SK-MEL-5 (cell line): ENCODE measurements at regions not wholly inside any gene's neighbourhood (a gene's known extent, or its start where the extent isn't known, plus 50 kb on each side); places are given as distances from the start of the nearest gene placed in this dataset.
"Not testable (repeated sequence)": the region's sequence is repeated elsewhere in the genome, so short reads cannot be mapped to it uniquely, and the experiment has no call there.

Experiments
- DNase-seq: peaks from one replicate; pipeline ENCODE4 v3.0.0-alpha.2; 2016; ENCODE audit warnings: low read depth, low spot score
- in situ Hi-C: cut with HindIII; loops from 2 replicates; pipeline ENCODE4 v1.10.0; 2016; ENCODE audit warnings: low sequenced_read_pairs, high pct_unique_total_duplicates, low pct_unique_long_range_greater_than_20kb

DNA sequence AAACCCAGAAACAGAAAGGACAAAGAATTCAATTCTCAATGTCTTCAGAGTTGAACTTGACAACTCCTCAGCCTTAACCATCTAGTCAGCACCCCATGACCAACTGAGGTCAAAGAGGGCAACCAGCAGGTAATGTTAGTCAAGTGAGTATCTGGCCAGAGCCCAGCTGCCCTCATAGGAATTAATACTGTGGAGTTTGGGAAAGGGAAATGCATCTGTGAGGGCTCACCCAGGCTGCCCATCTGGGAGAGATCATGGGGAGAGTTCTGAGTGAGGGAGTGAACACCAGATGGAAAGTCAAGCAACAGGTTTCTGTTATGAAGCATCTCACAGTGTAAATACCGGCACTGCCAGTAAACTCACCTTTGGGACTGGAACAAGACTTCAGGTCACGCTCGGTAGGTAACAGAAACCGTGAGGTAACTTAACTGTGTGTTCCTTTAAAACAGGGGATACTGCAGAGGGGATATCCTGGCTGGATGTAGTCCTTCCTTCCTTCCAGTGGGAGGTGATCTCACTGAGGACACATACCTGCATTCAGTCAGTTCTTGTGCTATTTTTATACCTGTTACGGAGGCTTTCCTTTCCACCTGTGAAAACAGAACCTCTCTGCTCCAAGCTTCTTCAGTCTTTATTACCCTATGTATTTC is 94.4 kb downstream of the DAD1 start:
- in situ Hi-C loops: no loop called here

DNA sequence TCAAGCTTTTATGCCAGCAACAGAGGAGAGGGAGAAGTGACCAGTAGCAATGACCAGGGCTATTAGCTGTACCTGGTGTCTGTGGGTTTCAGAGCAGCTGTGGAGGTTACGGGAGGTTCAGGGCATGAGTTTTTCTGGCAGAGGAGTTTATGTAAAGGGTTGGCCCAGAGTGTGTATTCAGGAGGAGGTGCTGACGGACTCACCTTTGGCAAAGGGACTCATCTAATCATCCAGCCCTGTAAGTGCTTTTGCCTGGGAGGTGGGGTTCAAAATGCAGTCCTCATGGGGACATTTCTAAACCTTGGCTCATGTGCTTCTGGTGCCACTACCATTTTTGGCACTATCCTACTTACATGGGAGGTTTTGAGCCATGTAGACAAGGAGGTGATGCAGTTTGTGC is 95.3 kb downstream of the DAD1 start:
- DNase-seq: no peak
- in situ Hi-C loops: no loop called here

More for the DNA sequence above, 94.4 kb downstream of the DAD1 start:
- DNase-seq: no peak

DNA sequence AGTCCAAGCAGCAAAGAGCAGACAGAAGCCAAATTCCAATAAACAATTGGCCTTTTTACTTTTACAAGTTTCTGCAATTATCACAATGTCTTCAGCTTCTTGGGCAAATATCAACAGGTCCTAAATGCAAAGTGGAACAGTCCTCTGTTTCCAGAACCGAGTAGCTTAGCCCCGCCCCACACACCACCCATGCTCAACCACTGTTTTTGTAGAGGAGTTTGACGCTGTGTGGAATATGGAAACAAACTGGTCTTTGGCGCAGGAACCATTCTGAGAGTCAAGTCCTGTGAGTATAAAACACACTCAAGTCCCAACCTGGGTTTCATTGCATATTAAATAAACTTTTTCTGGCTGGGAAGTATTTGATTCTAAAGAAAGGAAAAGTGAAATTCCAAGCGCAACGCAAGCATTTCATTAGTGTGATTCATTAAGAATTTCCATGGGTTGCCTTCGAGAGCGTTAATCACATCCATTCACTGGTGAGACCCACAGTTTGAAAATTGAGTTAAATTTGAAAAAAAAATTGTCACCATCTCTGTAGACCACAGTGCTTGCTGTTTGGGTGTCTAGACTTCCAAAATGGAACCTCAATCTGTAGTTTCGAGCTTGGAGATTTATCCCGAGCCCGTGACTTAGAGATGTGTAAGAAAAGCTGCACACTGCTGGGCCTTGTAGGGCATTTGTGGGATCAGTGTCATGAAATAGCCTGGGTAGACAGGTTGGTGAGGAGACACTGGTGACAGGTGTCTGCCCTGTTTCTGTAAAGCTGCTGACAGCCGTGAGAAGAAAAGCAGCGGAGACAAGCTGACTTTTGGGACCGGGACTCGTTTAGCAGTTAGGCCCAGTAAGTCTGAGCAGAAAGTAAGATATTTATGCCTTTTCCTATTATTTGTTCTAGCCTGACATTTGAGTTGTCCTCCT is 96.1 kb downstream of the DAD1 start:
- in situ Hi-C loops: no loop called here
- no peak for DNase-seq

DNA sequence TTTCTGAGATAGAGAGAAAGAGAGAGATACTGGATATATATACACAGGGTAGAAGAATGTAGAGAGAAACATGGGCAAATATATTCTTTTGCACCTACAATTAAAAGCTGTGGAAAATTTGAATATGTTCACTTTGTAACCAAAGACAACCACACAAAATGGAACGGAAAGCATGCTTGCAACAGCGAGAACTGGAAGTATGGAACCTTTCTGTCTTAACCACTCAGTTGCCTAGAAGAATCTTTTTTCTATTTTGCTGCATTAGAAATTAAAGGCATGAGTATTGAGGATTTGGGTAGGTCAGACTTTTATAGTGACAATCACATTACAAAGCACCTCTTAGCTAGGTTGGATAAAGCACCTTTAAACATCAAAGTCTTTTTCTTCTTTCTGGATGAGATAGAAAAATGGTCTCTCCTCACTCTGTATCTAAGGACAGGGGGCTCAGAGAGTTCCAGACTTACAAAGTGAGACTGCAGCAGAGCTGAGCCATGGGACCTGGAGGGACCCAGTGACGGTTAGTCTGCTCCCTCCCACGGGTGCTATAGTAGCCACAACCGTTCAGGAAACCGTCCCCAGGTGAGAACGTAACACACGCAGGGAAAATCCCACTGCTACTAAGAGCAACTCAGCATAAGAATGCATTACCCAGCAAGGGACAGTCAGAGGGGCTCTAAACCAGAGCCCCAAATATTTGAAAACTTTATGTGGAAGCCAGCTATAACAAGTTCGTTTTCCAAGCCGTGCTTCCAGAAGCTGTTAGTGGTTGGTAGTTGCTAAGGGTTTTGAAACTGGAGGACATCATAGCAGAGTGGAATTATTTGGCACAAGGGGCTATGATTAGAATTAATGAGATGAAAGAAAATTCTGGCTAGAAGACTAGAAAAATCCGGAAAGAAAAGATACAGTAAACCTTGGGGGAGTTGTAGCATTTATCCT is 97.1 kb downstream of the DAD1 start:
- in situ Hi-C loops: no loop called here
- DNase-seq: no peak

DNA sequence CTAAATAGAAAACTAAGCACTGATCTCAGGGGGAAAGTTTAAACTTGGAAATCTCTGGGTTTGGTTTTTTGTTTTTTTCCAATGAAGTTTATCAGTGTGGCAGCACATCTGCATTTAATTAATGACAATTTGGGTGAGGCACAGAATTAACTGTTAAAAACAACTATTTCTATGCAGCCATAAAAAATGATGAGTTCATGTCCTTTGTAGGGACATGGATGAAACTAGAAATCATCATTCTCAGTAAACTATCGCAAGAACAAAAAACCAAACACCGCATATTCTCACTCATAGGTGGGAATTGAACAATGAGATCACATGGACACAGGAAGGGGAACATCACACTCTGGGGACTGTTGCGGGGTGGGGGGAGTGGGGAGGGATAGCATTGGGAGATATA is 98.0 kb downstream of the DAD1 start:
- in situ Hi-C loops, DNase-seq: not testable (repeated sequence)

DNA sequence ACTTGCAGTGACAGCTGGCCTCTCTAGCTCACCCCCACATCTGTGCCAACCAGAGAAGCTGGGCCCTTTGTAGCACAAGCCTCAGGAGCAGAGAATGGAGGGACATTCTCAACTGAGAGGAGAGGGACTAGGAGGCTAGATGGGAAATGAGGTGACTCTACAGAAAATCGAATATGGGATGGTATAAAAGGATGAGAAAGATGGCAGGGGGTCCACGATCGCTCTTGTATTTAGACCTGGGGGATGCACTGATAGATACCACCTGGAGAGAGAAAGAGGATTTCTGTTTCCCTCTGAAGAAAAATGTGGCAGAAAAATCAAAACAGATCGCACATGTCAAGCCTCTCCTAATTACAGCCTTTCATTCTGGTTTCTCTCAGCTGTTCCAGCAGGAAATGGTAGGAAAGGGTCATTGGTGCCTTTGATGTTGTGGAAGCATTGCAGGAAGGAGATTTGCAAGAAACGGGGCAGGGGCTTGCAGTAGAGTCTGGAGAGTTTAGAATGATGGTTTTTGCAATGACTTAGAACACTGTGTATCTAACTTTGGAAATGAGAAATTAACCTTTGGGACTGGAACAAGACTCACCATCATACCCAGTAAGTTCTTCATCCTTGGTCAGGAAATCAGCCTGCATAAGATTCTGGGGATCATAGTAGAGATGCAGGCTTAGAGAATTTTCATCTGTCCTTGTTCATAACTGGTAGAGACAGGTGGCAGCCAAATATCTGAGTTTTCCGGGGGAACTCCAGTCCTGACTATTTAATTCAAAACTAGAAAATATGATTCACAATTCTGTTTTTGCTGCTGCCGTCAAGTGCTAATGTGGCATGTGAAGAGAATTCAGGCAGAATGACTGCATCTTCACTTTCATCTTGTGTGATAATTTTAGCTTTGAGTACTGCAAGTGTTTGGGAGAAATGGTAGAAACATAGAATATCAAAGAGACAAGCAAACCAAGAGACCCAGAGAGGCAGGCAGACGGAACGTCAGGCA is 98.8 kb downstream of the DAD1 start:
- no peak for DNase-seq

DNA sequence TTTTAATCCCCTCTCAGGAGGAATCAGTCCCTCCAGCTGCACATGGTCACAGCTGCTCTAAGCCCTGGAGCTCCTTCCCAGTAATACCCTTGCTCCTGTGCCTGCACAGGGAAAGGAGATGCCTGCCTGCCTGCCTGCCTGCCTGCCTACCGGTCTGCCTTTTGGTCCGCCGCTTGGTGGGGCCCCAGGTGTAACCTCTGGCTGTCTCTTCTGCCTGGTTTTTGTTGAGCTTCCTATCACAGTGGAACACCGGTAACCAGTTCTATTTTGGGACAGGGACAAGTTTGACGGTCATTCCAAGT is 99.8 kb downstream of the DAD1 start:
- DNase-seq: no peak
- in situ Hi-C loops: no loop called here

More for the DNA sequence above, 98.8 kb downstream of the DAD1 start:
- in situ Hi-C loops: no loop called here

DNA sequence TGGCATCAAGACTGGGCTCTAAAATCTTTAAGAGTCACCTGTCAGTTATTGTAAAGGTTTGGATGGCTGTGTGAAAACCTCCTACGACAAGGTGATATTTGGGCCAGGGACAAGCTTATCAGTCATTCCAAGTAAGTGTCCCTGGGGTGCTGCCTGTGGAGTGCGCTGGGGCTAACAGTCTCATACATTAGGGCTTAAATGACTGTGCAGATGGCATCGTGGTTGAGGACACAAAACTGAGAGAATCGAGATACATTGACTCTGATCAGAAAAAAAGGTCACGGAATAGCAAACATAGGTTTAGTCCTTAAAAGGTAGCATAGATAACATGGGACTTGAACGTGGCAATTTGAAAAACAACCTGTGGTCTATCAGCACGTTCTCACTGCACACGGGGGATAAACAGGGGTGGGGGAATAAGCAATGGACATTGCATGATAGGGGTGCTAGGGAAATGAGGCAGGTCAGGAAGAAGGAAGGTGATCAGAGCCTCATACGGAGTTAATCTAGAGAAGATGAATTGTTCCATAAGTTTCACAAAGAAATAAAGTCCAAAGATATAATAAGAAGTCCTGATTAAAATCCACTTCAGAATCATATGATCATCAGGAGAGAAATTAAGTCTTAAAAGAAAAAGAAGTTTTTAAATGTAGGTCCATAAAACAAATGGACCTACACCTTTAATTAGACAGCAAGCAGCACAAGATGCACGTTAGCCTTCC is 100.3 kb downstream of the DAD1 start:
- no peak for DNase-seq
- in situ Hi-C loops: no loop called here

DNA sequence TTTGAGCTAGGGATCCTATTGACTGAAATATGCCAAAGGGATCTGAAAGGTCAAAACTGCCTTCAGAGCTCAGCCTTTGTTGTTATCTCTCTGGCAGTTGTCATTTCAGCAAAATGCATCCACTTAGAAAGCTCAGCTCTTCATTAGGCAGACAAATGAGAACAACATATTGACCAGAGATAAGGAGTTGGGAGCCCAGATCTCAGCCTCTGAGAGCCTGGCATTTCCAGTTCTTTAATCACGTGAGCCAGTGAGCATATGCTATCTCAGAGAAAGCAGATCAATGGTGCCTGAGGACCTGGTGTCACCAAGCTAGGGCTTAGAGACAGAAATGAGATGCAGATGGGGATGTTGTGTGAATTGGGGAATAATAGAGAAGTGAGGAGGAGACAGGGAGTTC is 101.1 kb downstream of the DAD1 start:
- DNase-seq: no peak
- in situ Hi-C loops: no loop called here

DNA sequence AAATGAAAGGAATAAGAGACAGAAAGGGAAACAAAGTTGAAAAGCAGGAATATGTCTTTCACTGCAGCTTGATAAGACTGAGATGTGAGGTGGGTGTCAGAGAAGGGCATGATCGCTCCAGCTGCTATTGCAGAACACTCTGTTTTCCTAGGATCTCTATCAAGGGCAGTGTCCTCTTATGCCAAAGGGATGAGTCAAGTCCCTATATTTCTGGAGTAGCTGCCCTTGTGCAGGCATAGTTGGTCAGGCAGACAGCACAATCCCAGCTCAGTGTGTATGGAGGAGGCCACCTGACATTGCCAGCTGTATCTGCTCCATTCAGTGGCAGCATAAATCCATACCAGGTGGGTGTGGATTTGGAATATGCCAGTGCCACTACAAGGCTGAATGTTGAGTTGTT is 101.6 kb downstream of the DAD1 start:
- no peak for DNase-seq
- in situ Hi-C loops: no loop called here

DNA sequence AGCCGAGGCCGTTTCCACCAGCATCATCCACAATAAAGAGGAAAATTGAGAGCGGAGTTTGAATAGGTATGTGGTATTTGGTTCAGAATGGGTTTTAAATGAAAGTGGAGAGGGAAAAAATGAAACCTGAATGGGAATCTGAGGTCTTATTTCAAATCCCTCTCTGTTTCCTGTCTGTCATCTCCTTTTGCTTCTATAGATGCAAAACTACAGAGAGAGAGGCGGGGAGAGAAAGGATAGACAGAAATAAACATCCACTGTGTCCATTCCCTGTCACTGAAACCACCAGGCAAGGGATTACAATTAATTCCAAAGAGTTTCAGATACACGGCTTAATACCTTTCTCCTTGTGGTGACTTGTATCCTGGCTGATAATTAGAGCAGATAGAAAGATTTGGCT is 102.3 kb downstream of the DAD1 start:
- DNase-seq: no peak
- in situ Hi-C loops: no loop called here

DNA sequence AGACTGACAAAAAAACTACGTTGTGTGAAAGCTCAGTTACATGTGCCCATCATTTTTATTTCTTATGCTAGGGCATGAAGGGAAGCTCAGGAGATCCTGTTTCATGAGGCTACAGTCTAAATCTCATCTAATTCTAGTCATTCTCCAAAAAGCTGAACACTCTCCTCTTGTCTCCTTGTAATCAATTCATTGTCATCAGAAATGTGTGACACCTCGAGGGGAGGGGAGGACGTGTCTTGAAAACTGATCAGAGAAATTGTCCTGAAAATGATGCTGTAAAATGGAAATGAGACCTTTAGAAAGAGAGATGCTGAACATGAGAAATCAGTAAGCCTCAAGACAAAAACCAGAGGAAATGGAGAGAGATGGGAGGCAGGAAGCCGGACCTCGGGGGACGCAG is 103.4 kb downstream of the DAD1 start:
- no peak for DNase-seq
- in situ Hi-C loops: no loop called here

DNA sequence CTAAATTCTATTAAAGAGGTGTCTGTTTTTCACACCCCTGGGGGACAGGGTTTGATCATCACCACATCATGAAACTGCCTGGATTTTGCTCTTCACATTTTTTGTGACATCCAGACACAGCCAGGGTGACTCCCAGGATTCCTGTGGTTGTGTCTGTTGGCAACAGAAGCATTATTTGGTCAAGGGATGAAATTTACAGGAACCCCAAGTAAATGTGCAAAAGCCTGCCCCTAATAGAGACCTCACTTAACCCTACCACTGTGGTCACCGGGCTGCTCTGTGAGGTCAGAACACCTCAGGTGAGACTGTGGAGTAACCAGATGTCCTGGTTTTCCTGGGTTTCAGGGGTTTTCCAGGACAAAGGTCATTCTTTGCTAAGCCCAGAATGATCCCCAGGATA is 103.8 kb downstream of the DAD1 start:
- in situ Hi-C loops: no loop called here
- no peak for DNase-seq

DNA sequence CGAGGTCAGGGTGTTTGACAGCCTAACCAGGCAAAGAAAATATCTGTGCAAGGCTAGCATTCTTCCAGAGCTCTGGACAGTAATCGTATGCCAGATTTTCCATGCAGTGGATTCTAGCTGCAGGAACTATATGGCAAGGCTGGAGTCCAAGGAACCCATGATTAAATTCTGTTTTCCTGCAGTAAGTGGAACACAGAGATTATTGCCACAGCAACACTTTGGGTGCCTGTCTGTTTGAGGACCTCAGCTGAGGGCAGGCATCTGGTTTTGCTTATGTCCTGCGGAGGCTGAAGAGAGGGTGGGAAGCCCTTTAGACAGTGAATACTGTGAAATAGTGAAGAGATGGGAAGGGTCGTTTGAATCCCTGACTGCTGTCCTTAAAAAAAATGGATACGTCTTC is 104.4 kb downstream of the DAD1 start:
- in situ Hi-C loops: no loop called here
- DNase-seq: no peak

DNA sequence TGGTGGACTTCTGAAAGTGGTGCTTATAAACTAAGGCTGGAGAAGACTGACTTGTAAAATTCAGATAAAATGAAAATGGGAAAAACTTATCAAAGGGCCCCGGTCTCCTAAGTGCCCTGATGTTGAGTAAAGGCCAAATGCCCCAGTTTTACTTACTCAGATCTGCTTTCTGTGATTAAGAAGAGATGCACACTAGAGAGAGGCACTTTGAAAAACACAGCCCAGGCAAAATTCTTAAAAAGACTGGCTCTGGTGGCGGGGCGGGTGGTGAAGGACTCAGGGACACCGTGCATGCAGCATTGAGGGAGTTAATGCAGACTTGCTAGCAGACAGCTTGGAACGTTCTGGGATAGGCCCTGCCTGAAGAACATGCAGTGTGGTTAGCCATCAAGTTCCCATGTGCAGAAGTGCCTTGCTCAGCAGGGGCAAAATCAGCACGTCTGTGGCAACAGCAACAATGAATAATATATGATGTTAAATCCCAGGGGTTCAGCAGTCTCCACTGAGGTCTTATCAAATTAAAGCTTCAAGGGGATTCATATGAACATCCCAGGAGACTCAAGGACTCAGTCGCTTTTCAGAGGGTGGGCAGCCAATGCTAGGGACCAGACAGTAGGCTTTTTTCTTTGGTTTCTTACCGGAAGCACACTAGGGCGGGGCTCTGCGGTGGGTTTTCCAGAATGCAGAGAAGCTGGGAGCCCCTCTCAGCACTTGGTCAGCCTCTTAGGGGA is 105.0 kb downstream of the DAD1 start:
- in situ Hi-C loops: no loop called here
- no peak for DNase-seq
